ENCODE measurements at regions not wholly inside any gene's neighbourhood (a gene's known extent, or its start where the extent isn't known, plus 50 kb on each side); places are given as distances from the start of the nearest gene placed in this dataset.

DNA sequence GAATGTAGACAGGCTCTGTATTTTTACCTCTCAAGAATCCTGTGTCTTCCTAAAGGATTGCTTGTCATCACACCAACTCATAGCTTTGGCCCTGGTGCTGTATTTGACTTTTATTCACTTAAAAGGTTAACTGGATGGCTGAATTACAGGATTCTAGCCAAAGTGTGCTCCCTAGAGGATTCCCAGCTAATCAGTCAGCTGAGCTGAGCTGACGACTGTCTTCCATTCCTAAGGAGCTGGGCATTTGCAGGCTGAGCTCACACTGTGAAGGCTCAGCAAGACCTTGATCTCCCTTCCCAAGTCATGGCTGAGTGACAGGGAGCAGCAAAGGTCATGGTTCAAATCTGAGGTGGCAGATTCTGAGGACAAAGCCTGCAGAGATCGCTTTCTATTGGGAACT is 59.0 kb upstream of the PALM2AKAP2 start:
- no peaks in the 10 kb centered on the region for H3K36me3 Mint-ChIP-seq (ENCODE audit: unreplicated experiment)
- peaks cover 7% of the 10 kb centered on the region for H3K4me1 Mint-ChIP-seq (ENCODE audit: unreplicated experiment)
- H3K27ac Mint-ChIP-seq (ENCODE audit: unreplicated experiment): no peak overlapping the region

DNA sequence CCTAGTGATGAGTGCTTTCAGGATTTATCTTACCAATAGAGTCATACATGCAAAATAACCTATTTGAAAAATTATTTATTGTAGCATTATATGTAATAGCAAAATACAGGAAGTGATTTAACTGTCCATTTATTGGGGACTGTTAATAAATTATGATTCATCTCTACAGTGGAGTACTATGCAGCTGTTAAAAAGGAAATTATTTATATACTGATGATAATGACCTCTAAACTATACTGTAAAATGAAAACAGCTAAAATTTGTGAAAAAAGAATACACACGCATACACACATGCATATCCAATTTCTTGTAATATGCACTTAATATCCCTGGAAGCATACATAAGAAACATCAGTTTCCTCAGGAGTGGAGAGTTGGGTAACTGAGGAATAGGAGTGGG is 58.0 kb upstream of the PALM2AKAP2 start:
- H3K4me1 Mint-ChIP-seq (ENCODE audit: unreplicated experiment): peaks cover 7% of the 10 kb centered on the region
- no peaks in the 10 kb centered on the region for H3K27me3 Mint-ChIP-seq (ENCODE audit: unreplicated experiment)
- no peak for DNase-seq (ENCODE audit: extremely low spot score, unreplicated experiment)
- no peaks in the 10 kb centered on the region for H3K9me3 Mint-ChIP-seq (ENCODE audit: unreplicated experiment)
- no peaks in the 10 kb centered on the region for H3K36me3 Mint-ChIP-seq (ENCODE audit: unreplicated experiment)
- TF ChIP-seq, protein P1, sequence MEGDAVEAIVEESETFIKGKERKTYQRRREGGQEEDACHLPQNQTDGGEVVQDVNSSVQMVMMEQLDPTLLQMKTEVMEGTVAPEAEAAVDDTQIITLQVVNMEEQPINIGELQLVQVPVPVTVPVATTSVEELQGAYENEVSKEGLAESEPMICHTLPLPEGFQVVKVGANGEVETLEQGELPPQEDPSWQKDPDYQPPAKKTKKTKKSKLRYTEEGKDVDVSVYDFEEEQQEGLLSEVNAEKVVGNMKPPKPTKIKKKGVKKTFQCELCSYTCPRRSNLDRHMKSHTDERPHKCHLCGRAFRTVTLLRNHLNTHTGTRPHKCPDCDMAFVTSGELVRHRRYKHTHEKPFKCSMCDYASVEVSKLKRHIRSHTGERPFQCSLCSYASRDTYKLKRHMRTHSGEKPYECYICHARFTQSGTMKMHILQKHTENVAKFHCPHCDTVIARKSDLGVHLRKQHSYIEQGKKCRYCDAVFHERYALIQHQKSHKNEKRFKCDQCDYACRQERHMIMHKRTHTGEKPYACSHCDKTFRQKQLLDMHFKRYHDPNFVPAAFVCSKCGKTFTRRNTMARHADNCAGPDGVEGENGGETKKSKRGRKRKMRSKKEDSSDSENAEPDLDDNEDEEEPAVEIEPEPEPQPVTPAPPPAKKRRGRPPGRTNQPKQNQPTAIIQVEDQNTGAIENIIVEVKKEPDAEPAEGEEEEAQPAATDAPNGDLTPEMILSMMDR (IDR thresholded peaks at IDR 0.05): no peak
- H3K27ac Mint-ChIP-seq (ENCODE audit: unreplicated experiment): no peak overlapping the region
- H3K4me3 Mint-ChIP-seq (ENCODE audit: unreplicated experiment): no peak overlapping the region

More for the DNA sequence above, 59.0 kb upstream of the PALM2AKAP2 start:
- Mint-ChIP-seq H3K9me3 (ENCODE audit: unreplicated experiment) (no peaks in the 10 kb centered on the region), H3K4me3 (ENCODE audit: unreplicated experiment) (no peak overlapping the region), H3K27me3 (ENCODE audit: unreplicated experiment) (no peaks in the 10 kb centered on the region)
- no peak for DNase-seq (ENCODE audit: extremely low spot score, unreplicated experiment)
- TF ChIP-seq, protein P1 (IDR thresholded peaks at IDR 0.05): no peak

DNA sequence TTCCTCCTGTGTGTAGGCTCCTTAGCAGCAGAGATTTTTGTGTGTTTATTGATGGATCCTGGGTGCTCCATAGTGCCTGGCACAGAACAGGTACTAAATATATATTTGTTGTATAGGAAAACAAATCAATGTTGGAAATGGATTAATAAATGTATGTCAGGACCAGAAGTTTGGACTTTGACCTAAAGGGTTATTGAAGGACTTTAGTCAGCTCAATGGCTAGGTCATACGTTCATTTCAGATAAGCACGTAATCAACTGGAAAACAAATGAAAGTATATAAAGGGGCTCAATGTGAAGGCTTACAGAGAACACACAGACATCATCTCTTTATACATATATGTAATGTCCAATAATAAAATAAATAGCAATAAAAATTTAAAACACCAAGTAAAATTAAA is 56.2 kb upstream of the PALM2AKAP2 start:
- Mint-ChIP-seq H3K27me3 (ENCODE audit: unreplicated experiment) (no peaks in the 10 kb centered on the region), H3K36me3 (ENCODE audit: unreplicated experiment) (no peaks in the 10 kb centered on the region), H3K4me3 (ENCODE audit: unreplicated experiment) (no peak overlapping the region)

DNA sequence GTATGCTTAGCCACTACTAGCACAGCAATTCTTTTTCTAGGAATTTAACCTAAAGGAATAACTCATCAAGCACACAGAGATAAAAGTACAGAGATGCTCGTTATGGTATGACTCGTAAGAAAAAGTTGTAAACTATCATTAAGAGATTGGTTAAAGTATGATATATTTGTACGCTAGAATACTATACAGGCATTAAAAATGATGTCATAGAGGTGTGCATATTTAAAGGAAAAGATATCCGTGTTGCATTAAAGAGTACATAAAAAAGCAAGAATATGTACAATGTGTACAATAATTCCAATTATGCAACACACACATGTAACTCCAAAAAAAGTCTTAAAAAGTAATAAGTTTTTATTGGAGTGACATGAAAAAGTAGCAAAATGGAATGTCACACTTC is 54.5 kb upstream of the PALM2AKAP2 start:
- Mint-ChIP-seq H3K27me3 (ENCODE audit: unreplicated experiment) (no peaks in the 10 kb centered on the region), H3K4me3 (ENCODE audit: unreplicated experiment) (no peak overlapping the region)
- TF ChIP-seq, protein P1 (IDR thresholded peaks at IDR 0.05): no peak

More for the DNA sequence above, 56.2 kb upstream of the PALM2AKAP2 start:
- Mint-ChIP-seq H3K27ac (ENCODE audit: unreplicated experiment) (no peak overlapping the region), H3K4me1 (ENCODE audit: unreplicated experiment) (peaks cover 9% of the 10 kb centered on the region), H3K9me3 (ENCODE audit: unreplicated experiment) (no peaks in the 10 kb centered on the region)
- no peak for DNase-seq (ENCODE audit: extremely low spot score, unreplicated experiment)
- TF ChIP-seq, protein P1 (IDR thresholded peaks at IDR 0.05): no peak

DNA sequence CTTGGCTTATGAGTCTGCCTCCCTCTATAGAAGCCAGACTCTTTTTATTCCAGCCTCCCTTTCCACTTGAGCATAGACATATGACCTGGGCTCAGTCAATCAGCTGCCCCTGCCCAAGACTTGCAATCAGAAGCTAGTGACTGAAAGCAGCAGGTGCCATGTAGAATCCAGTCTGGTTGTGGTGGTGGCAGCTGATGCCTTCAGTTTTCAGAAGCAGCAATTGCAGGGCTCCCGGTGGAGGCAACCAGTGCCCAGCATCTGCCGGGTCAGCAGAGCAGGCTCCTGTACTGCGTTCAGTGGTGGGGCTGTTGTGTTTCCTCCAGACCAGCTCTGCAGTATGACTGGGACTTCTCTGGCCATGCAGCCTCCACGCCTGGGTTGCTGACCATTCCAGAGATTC is 53.9 kb upstream of the PALM2AKAP2 start:
- H3K4me1 Mint-ChIP-seq (ENCODE audit: unreplicated experiment): peaks cover 19% of the 10 kb centered on the region
- no peak for DNase-seq (ENCODE audit: extremely low spot score, unreplicated experiment)
- no peak overlapping the region for H3K4me3 Mint-ChIP-seq (ENCODE audit: unreplicated experiment)
- no peaks in the 10 kb centered on the region for H3K36me3 Mint-ChIP-seq (ENCODE audit: unreplicated experiment)
- TF ChIP-seq, protein P1 (IDR thresholded peaks at IDR 0.05): no peak
- no peaks in the 10 kb centered on the region for H3K9me3 Mint-ChIP-seq (ENCODE audit: unreplicated experiment)
- no peaks in the 10 kb centered on the region for H3K27me3 Mint-ChIP-seq (ENCODE audit: unreplicated experiment)
- H3K27ac Mint-ChIP-seq (ENCODE audit: unreplicated experiment): no peak overlapping the region

More for the DNA sequence above, 54.5 kb upstream of the PALM2AKAP2 start:
- no peak overlapping the region for H3K27ac Mint-ChIP-seq (ENCODE audit: unreplicated experiment)
- peaks cover 19% of the 10 kb centered on the region for H3K4me1 Mint-ChIP-seq (ENCODE audit: unreplicated experiment)
- DNase-seq (ENCODE audit: extremely low spot score, unreplicated experiment): no peak
- H3K36me3 Mint-ChIP-seq (ENCODE audit: unreplicated experiment): no peaks in the 10 kb centered on the region
- H3K9me3 Mint-ChIP-seq (ENCODE audit: unreplicated experiment): no peaks in the 10 kb centered on the region
